T-helper 1 cell treated with Interleukin-12 subunit alpha and Interleukin-12 subunit beta and Interleukin-4 antibody, amounts not matched to agents 30 μg/mL and 1 μg/mL, for 36 hours (primary cell): ENCODE measurements at regions not wholly inside any gene's neighbourhood (a gene's known extent, or its start where the extent isn't known, plus 50 kb on each side); places are given as distances from the start of the nearest gene placed in this dataset.

Experiments used
- H3K27ac Mint-ChIP-seq: one replicate; pipeline ENCODE4 v1.8.0; 2021; ENCODE audit warnings: mild to moderate bottlenecking, mixed read lengths
- H3K27me3 Mint-ChIP-seq: one replicate; pipeline ENCODE4 v1.8.0; 2021; ENCODE audit warnings: low read depth, mixed read lengths
- H3K36me3 Mint-ChIP-seq: one replicate; pipeline ENCODE4 v1.8.0; 2021; ENCODE audit warnings: low read depth, mixed read lengths
- H3K4me1 Mint-ChIP-seq: one replicate; pipeline ENCODE4 v1.8.0; 2021; ENCODE audit warnings: low read depth, mixed read lengths
- H3K4me3 Mint-ChIP-seq: one replicate; pipeline ENCODE4 v1.8.0; 2021; ENCODE audit warnings: mild to moderate bottlenecking, moderate library complexity, mixed read lengths
- H3K9me3 Mint-ChIP-seq: one replicate; pipeline ENCODE4 v1.8.0; 2021; ENCODE audit warnings: mixed read lengths

GRCh38 chr7:138257459-138258196, 181.4 kb downstream of the AKR1D1 start:
- Mint-ChIP-seq H3K36me3 (no peaks in the 10 kb centered on the region), H3K27ac (no peak overlapping the region), H3K9me3 (no peaks in the 10 kb centered on the region), H3K4me3 (no peak overlapping the region), H3K4me1 (no peaks in the 10 kb centered on the region), H3K27me3 (no peaks in the 10 kb centered on the region)

GRCh38 chr7:138258197-138258559, 181.9 kb downstream of the AKR1D1 start:
- H3K36me3 Mint-ChIP-seq = no peaks in the 10 kb centered on the region
- H3K9me3 Mint-ChIP-seq = no peaks in the 10 kb centered on the region
- no peaks in the 10 kb centered on the region for H3K4me1 Mint-ChIP-seq
- no peak overlapping the region for H3K27ac Mint-ChIP-seq
- H3K4me3 Mint-ChIP-seq = no peak overlapping the region
- no peaks in the 10 kb centered on the region for H3K27me3 Mint-ChIP-seq

GRCh38 chr7:138259675-138260074, 183.4 kb downstream of the AKR1D1 start:
- H3K9me3 Mint-ChIP-seq = no peaks in the 10 kb centered on the region
- H3K27ac Mint-ChIP-seq = no peak overlapping the region
- H3K4me1 Mint-ChIP-seq = no peaks in the 10 kb centered on the region
- H3K4me3 Mint-ChIP-seq = no peak overlapping the region
- H3K27me3 Mint-ChIP-seq = no peaks in the 10 kb centered on the region
- no peaks in the 10 kb centered on the region for H3K36me3 Mint-ChIP-seq

GRCh38 chr7:138267934-138268333, 191.7 kb downstream of the AKR1D1 start:
- Mint-ChIP-seq H3K4me1 (no peaks in the 10 kb centered on the region), H3K9me3 (no peaks in the 10 kb centered on the region), H3K4me3 (no peak overlapping the region), H3K36me3 (no peaks in the 10 kb centered on the region), H3K27me3 (no peaks in the 10 kb centered on the region), H3K27ac (no peak overlapping the region)

GRCh38 chr7:138276891-138277290, 183.2 kb upstream of the TRIM24 start:
- no peaks in the 10 kb centered on the region for H3K36me3 Mint-ChIP-seq
- H3K27ac Mint-ChIP-seq = no peak overlapping the region
- no peaks in the 10 kb centered on the region for H3K4me1 Mint-ChIP-seq
- H3K9me3 Mint-ChIP-seq = no peaks in the 10 kb centered on the region
- H3K27me3 Mint-ChIP-seq = no peaks in the 10 kb centered on the region
- H3K4me3 Mint-ChIP-seq = no peak overlapping the region

- no peaks in the 10 kb centered on the region for H3K4me1 Mint-ChIP-seq
- H3K36me3 Mint-ChIP-seq = no peaks in the 10 kb centered on the region
- H3K27me3 Mint-ChIP-seq = no peaks in the 10 kb centered on the region
- no peak overlapping the region for H3K27ac Mint-ChIP-seq
- no peaks in the 10 kb centered on the region for H3K9me3 Mint-ChIP-seq
- H3K4me3 Mint-ChIP-seq = no peak overlapping the region
These were observed 181.5 kb upstream of the TRIM24 start for GRCh38 chr7:138278601-138279000.

GRCh38 chr7:138282997-138283396, 177.1 kb upstream of the TRIM24 start:
- H3K27me3 Mint-ChIP-seq = no peaks in the 10 kb centered on the region
- H3K27ac Mint-ChIP-seq = no peak overlapping the region
- H3K9me3 Mint-ChIP-seq = no peaks in the 10 kb centered on the region
- H3K36me3 Mint-ChIP-seq = no peaks in the 10 kb centered on the region
- no peak overlapping the region for H3K4me3 Mint-ChIP-seq
- H3K4me1 Mint-ChIP-seq = no peaks in the 10 kb centered on the region

- H3K27ac Mint-ChIP-seq = no peak overlapping the region
- no peaks in the 10 kb centered on the region for H3K27me3 Mint-ChIP-seq
- no peaks in the 10 kb centered on the region for H3K36me3 Mint-ChIP-seq
- H3K4me1 Mint-ChIP-seq = no peaks in the 10 kb centered on the region
- no peak overlapping the region for H3K4me3 Mint-ChIP-seq
- H3K9me3 Mint-ChIP-seq = no peaks in the 10 kb centered on the region
These were observed 174.9 kb upstream of the TRIM24 start for GRCh38 chr7:138285129-138285528.

GRCh38 chr7:138286846-138287245, 173.2 kb upstream of the TRIM24 start:
- H3K36me3 Mint-ChIP-seq = no peaks in the 10 kb centered on the region
- no peak overlapping the region for H3K27ac Mint-ChIP-seq
- H3K4me1 Mint-ChIP-seq = no peaks in the 10 kb centered on the region
- no peaks in the 10 kb centered on the region for H3K27me3 Mint-ChIP-seq
- H3K9me3 Mint-ChIP-seq = no peaks in the 10 kb centered on the region
- H3K4me3 Mint-ChIP-seq = no peak overlapping the region

GRCh38 chr7:138287549-138287948, 172.5 kb upstream of the TRIM24 start:
- Mint-ChIP-seq H3K4me1 (no peaks in the 10 kb centered on the region), H3K36me3 (no peaks in the 10 kb centered on the region), H3K4me3 (no peak overlapping the region), H3K27me3 (no peaks in the 10 kb centered on the region), H3K27ac (no peak overlapping the region), H3K9me3 (no peaks in the 10 kb centered on the region)

GRCh38 chr7:138289082-138289481, 171.0 kb upstream of the TRIM24 start:
- Mint-ChIP-seq H3K27ac (no peak overlapping the region), H3K4me1 (no peaks in the 10 kb centered on the region), H3K27me3 (no peaks in the 10 kb centered on the region), H3K36me3 (no peaks in the 10 kb centered on the region), H3K9me3 (no peaks in the 10 kb centered on the region), H3K4me3 (no peak overlapping the region)

GRCh38 chr7:138289864-138290263, 170.2 kb upstream of the TRIM24 start:
- no peaks in the 10 kb centered on the region for H3K4me1 Mint-ChIP-seq
- no peaks in the 10 kb centered on the region for H3K36me3 Mint-ChIP-seq
- H3K9me3 Mint-ChIP-seq = no peaks in the 10 kb centered on the region
- H3K27ac Mint-ChIP-seq = no peak overlapping the region
- no peak overlapping the region for H3K4me3 Mint-ChIP-seq
- no peaks in the 10 kb centered on the region for H3K27me3 Mint-ChIP-seq

GRCh38 chr7:138292951-138293350, 167.1 kb upstream of the TRIM24 start:
- H3K27ac Mint-ChIP-seq = no peak overlapping the region
- no peaks in the 10 kb centered on the region for H3K9me3 Mint-ChIP-seq
- H3K4me3 Mint-ChIP-seq = no peak overlapping the region
- H3K4me1 Mint-ChIP-seq = peaks cover 1% of the 10 kb centered on the region
- no peaks in the 10 kb centered on the region for H3K36me3 Mint-ChIP-seq
- no peaks in the 10 kb centered on the region for H3K27me3 Mint-ChIP-seq

GRCh38 chr7:138295049-138295637, 164.9 kb upstream of the TRIM24 start:
- Mint-ChIP-seq H3K36me3 (no peaks in the 10 kb centered on the region), H3K27me3 (no peaks in the 10 kb centered on the region), H3K4me1 (peaks cover 1% of the 10 kb centered on the region), H3K9me3 (no peaks in the 10 kb centered on the region), H3K4me3 (no peak overlapping the region), H3K27ac (no peak overlapping the region)

- no peaks in the 10 kb centered on the region for H3K9me3 Mint-ChIP-seq
- H3K4me3 Mint-ChIP-seq = no peak overlapping the region
- H3K27ac Mint-ChIP-seq = no peak overlapping the region
- no peaks in the 10 kb centered on the region for H3K27me3 Mint-ChIP-seq
- no peaks in the 10 kb centered on the region for H3K36me3 Mint-ChIP-seq
- H3K4me1 Mint-ChIP-seq = peaks cover 1% of the 10 kb centered on the region
These were observed 162.5 kb upstream of the TRIM24 start for GRCh38 chr7:138297526-138297925.
